NCI-H1092 treated with DMSO at 0.1 percent for 48 hours (cell line): ENCODE measurements at regions not wholly inside any gene's neighbourhood (a gene's known extent, or its start where the extent isn't known, plus 50 kb on each side); places are given as distances from the start of the nearest gene placed in this dataset.
A peak's percentile ranks its signal among the peaks of the same experiment; 100 is the strongest.

Experiments
- DNase-seq: peaks from one replicate; lab custom pipeline; 2025; lab: John Stamatoyannopoulos, UW

DNA sequence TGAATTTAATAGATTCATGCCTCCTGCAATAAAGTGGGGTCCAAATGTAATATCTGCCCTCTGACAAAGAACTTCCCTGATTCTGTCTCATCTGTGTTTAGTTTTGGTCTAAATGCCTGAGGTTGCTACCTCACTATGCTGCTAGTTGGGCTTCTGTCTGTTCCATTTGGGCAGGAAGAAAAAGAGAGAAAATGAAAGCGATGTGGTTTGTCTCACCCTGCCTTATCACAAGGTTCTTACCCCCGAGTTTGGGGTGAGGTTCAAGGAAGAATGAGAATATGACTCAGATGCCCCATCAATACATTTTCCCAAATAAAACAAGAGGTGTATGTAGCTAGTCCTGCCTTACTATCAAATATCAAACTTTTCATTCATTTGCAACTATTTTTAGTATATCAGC is 132.1 kb upstream of the MTAP start:
- DNase-seq, result no peak

DNA sequence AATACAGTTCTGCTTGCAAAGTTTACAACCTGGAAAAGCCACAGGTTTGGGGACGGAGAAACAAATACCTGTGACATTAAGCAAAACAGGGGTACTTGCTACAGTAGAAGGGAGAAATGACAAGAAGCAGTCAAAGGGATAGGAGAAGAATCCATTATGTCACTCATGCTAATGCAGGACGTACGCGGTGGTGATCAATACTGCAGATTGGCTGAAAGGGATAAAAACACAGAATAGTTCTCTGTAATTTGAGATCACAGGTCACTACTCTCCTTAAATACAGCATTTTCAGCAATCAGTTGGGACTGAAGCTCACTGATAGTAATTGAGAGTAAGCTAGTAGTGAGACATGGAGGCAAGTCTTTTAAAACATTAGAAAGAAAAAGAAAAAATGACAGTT is 130.3 kb upstream of the MTAP start:
- DNase-seq, result no peak

DNA sequence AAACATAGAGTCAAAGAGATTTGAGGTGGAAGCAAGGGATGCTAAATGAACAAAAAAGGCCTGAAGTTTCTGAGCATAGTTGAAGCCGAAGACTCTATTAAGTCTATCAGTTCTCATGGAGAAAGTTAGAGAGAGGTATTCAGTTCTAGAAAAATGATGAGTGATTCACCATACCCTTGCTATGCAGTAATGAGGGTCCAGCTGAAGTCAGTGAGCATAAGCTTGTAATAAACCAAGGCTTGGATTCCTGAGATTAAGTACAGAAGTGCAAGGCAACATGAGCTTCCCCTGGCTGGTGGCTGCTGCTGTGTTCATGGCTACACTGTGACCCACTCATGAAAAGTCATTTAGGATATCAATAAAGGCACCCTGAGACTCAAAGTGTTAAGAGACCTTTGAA is 129.7 kb upstream of the MTAP start:
- DNase-seq, result no peak

DNA sequence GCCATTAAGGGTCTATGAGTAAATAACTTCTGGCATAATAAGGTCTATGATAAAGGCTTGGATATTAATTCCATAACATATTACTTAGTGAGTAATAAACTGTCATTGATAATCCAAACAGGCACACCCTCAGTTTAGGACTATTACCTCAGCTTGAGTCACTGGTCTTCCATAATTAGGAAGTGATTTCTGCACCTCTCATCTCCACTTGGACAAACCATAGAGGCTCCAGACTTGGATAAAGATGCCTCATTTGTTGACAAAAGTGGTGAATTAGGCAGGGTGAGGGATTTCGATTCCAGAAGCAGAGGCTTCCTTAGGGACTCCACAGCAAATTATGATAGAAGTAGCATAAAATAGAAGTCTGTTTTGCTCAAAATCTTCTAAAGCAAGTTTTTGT is 127.5 kb upstream of the MTAP start:
- DNase-seq, result no peak

DNA sequence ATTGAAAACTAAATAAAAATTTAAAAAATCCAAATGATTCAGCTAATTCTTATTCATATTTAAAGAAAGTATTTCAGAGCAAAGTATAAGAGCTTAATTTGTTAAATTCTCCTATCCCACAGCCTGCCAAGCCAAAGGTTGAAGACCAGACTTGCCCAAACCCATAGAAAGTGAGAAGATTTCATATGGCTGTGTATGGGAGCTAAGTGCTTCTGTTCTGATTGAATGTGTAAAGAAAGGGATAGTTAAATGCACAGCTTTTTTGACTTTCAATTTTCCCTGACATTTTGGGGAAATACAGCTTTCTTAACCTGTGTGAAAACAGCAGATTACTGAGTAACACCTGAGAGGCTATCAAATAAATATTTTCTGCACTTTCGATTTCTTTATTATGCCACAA is 125.0 kb upstream of the MTAP start:
- no peak for DNase-seq

DNA sequence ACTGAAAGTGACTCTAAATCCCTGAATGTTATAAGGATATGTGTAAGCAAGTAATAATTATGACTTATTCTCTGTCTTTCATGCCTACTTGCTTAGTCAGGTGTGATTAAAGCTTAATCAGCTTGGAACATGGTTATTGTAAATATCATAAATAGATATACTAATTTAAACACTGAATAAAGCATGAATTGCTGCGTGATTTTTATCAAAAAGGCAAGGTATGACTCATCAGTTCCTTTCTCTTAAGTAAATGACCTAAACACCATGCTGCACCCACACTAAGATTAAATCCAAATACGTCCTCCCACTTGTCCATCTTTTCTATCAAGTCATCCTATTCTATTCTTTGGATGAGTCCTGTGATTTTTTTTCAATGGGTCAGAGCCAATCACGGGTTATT is 124.6 kb upstream of the MTAP start:
- DNase-seq, result no peak

DNA sequence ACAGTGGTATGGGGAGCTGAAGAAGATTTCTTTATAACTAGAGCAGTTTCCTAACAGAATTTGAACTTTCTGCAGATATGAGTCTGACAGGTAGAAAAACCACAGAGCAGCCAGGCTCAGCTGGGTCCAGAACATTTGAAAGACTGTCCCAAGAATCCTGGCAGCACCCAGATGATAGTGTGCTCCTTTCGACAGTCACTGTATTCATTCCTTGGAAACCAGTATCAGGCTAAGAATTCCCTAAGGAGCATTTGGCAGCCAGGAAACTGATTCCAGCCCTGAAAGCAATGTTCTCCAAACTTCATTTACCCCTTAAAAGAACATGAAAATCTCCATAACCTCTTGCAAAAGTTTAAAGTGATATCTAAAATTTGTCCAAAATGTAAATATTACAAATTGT is 123.0 kb upstream of the MTAP start:
- no peak for DNase-seq

DNA sequence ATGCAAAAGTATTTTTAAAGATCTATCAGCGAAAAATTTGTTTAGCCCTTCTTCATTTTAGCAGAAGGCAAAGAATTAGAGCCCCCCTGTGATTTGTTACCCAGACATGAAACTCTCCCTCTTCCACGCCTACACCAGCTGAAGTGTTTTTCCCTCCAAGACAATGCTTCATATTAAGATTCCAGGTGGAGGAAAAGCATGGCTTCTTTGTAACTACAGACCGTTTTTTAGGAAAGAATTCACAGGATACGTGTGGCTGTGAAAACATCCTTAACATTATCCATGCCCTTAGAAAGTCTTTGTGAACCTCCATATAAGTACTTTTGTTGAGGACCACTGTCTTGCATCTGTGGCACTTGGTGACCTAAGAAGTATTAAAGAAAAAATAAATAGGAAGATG is 121.8 kb upstream of the MTAP start:
- DNase-seq, result no peak

DNA sequence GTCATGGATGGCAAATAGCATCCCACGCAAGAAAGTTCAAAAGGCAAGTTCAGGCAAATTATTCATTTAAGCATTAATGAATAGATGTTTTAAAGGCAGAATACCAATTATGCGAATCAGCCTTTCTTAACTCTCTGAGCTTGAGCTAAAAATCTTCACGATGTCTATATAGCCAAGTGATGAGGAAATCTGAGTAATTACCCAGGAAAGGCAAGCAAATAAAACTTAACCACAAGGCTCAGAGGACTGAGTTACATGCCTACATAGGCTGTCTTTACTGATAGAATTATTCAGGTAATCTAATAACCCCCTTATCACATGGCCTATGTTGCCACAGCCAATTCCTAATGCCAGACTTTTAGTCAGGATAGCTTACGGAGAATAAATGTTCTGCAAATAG is 120.8 kb upstream of the MTAP start:
- no peak for DNase-seq

DNA sequence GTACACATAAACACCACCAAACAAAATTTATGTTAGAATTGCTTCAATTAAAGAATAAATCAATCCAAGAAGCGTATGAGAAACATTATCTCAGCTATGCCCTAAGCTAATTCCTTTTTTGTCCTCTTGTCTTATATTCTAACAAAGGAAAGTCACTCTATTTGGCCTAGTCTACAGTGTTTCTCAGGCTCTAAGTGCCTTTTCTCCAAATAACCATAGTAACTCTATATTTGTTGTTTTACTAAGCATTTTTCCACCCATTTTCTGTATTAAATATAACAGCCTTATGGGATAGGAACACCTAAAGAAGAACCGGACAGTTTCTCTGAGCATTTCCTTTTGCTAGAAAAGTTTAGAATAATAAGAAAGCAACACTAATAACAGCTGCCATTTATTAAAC is 120.1 kb upstream of the MTAP start:
- DNase-seq, result no peak

DNA sequence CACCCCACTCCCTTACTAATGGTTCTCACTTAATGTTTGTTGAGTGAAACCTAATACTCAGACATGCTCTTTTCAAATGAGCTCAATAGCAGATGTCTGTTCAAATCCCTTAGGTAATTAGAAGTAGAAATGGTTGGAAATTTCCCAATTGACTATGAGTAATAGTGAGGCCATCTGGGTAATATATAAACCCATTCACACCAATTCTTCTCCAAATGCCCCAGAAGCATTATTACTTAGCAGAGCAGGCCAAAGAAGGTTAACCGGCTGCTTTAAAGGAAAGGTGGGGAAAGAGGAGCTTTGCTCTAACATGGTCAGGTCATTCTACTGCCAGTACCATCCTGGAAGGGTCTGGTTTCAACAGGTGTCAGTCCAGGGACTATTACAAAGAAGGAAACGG is 119.5 kb upstream of the MTAP start:
- DNase-seq, result no peak

DNA sequence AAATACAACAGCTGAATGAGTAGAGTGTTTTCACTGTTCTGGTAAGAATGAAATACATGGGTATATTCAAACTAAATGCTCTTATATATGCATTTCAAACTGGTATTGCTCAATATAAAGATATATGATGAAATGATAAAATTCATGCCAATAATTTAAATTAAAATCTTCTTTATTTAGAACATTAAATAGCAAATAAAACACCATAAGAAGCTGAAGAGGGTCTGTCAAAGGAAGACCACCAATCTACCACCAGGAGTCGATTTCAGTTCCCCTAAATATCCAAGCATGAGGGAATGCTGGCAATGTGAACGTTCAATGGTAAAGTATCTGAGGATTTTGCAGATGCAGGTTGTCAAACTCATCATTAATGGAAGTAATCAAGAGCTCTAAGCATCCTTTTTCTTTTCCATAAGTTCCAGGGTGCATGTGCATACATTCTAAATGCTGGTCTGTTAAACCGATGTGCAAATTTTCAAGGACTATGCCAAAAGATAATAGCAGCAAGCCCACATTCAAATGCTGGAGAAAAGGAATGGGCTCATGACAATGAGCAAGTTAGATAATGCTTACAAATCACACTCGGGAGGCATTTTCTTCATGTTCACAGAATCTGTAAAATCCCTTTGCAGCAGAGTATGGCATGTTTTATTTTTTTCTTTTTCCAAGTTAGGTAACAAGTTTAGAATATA is 118.8 kb upstream of the MTAP start:
- DNase-seq, result no peak

DNA sequence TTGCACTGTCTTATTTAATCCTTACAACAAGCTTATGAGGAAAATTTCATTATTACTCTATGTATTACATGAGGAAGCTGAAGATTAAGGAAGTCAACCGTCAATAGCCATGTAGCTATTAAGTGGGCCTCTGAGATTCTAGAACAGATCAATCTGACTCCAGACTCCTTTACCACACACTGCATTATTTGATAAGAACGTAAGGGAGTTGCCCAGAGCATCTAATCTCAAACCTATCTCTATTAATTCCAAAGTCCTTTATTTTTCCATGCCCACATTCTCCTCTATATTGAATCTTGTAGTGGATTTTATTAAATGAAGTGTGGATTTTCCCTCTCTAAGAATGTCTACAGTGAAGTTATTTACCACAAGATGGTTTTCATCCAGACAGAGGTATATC is 118.2 kb upstream of the MTAP start:
- no peak for DNase-seq

DNA sequence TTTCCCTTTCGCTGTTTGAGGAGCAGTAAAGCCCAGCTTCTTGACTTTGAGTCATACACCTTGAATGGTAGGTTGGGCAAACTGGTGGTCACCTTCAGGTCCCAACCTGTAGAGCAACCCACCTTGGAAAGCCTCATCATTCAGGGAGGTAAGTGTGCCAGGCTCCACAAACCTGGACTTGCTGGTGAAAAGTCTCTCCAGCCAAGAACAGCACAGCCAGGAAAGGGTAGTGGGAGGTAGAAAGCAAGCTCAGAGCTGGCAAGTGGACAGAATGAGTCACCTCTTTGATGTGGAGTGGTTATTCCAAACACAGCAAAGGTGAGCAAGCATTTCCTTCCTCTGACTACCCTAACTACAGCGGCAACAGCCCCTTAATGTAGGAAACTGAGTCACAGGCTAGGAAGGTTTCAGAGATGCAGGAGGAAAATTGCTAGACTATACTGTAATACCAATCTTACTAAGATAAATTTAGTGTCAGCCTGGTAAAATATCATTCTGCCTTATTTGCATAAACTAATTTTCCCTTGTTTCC is 117.5 kb upstream of the MTAP start:
- DNase-seq, result no peak

DNA sequence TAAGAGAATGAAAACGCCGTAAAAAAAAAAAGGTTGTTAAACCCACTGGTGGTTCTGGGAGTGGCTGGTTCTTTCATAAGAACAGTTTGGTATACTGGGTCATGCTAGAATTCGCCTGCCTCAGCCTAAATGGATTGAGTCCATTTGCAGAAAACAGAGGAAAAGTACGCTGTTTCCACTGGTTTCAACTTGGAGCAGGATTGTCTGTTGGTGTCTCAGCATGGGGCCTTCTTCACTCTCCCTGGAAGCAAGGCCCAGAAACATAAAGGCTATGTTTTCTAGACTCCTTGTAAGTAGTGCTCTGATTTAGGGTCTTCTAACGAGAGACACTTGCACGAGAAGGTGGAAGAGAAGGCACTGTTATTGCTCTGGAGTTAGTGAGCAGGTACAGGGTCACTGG is 116.9 kb upstream of the MTAP start:
- no peak for DNase-seq

DNA sequence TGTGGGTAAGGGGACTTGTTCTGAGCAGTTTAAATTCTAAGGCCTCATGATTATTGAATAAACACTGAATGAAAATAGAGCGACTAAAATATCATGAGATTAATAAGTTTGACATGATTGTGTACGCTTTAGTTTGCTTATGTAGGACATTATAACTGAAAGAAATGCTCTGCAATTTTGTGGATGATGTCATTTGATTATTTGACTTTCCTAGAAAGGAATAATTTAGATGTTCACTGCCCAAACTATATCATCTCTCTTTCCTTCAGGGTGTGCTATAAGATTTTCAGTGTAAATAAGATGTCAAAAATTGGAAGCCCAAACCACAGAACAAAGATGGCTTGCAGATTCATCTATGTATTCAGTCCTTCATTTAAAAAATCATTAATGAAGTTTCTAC is 115.7 kb upstream of the MTAP start:
- DNase-seq, result no peak

DNA sequence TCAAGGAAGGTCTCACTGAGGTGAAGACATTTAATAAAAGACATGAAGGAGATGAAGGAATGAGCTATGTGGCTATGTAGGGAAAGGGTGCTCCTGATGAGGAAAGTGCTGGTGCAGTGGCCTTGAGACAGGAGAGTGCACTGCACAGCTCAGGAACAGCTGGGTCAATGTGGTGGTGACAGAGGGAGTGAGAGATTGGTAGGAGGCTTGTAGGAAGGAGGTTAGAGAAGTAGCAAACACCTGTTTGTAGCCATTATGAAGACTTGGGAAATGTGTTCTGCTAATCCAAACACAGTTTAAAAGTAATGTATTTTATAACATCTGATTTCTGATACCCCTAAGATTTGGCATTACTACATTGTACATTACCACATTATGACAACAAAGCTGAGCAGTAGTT is 115.1 kb upstream of the MTAP start:
- DNase-seq, result no peak

DNA sequence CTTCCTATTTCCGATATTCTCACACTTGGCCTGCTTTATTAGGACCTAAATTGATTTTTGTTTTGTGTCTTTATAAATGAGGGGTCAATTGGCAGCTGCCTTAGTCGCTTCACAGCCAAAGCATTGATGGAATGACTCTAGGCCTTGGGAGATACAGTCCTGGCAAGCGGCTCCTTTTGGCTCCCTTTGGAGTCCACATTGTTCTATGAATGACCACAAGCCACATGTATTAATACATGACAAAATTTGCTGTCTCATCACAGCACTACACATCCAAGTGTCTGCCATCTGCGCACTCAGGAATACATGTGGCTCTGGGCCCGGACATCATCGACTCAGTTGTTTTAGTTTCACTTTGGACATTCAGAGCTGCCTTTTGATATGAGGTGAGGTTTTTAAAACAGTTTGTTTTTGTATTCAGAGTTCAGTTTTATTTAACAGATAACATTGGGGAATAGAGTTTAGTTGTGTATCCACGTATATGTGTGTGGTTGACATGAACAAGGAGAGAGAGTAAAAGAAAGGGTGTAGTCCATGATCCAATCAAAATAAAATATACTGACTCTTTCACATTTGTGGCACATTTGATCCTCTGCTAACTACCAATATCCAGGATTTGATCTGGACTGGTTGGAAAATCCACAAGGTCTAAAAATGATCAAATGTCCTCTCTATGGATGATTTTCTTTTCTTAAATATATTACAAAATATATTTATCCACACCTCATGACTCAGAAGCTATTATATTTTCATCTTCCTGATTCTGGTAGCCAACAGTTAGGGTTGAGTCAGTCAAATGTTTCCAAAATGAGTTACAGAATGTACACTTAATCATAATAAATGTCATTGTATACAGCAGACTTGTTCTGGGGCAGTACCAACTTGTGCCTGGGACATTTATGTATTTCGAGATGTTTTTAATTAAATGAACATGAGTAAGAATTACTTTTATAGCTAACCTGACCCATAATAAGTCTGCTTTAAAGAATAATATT is 114.0 kb upstream of the MTAP start:
- DNase-seq, result peak; percentile 15

DNA sequence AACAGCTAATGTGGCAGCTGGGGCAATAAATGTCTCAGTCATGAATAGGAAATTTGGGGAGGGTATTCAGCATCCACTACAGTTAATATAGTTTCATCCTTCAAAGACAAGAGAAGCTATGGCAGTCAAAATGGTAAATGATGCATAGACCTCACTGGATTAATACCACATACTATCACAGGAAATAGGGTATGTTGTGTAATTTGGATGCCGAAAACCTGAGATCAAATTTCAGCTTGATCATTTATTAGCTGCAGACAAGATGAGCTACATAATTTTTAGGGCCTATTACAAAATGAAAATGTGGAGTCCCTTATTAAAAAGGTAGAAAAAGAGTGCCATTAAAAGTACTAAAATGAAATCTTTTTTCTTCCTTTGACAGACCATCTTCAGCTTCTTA is 112.6 kb upstream of the MTAP start:
- no peak for DNase-seq

DNA sequence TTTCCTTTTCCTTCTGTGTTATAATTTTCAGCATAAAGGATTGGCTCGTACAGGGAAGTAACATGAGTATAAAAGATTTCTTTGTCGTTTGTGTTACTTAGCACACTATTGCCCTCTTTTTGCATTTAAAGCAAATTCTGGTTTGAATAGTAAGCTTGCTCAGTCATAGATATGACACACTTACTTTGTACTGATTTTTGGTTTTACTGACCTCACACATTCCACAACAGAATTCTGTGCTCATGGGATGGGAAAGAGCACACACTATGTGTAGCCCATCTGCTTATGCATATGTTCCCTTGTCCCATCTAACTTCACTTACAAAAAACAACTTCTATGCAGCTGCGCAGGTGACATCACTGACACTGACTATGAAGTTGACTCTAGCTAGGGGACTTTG is 111.9 kb upstream of the MTAP start:
- DNase-seq, result no peak

DNA sequence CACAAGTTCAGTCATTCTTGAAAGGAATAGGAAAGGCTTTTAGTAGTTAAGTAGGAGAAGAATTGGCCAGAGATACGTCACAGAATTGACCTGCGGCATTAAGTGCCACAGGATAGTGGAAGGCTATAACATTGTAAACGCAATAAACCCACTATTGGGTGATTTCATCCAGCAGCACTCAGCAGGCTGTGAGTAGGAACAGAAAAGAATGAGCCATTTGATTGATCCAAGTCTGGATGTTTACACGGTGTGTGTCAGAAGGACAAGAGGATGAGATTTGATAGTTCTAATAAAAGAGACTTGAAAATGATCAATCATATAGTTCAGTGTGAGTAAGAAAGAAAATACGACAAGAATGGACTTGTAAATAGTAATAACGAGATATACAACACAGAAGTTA is 110.0 kb upstream of the MTAP start:
- no peak for DNase-seq

DNA sequence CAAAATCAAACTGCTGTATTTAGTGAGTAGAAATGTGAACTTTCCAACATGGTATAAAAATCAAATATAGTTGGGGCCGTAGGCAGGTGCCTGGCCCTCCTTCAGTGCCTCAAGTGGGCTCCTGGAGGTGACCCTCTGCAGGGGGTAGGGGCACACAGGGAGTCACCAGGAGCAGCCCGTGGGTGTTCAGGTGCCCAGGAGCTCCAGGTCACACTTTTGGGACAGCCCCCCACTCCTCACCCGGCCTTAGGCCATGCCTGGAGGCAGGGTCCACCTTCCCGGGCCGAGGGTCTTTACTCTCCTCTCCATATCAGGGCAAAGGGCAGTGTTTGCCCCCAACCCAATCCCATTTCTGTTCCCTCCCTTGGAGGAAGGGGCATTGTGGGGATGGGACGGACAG is 108.0 kb upstream of the MTAP start:
- DNase-seq, result no peak

DNA sequence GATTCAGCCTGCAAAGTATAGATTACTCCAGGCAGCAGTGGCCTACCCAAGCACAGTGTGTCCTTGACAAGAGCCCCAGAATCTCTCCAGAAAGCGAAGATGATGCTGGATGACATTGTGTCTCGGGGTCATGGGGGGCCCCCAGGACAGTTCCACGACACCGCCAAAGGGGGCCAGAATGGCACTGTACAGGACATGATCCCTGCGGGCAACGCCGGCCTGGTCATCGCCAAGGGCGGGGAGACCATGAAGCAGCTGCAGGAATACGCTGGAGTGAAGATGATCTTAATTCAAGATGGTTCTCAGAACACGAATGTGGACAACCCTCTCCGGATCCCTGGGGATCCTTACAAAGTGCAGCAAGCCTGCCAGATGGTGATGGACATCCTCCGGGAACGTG is 107.0 kb upstream of the MTAP start:
- no peak for DNase-seq
